Stomach (tissue), 4 donors: ENCODE measurements at regions not wholly inside any gene's neighbourhood (a gene's known extent, or its start where the extent isn't known, plus 50 kb on each side); places are given as distances from the start of the nearest gene placed in this dataset.

ENCODE experiments used
- CTCF ChIP-seq, 7 experiments: fragments of 450-650 bp in 4 of 7; fragments of 200-600 bp in 3 of 7; sonication (generic) in 3 of 7; IDR thresholded peaks; one replicate each; pipeline ENCODE4 v1.5.1; 2016 to 2019; ENCODE audit warnings: antibody characterized with exemption in 7 of 7, control low read depth in 2 of 7, mild to moderate bottlenecking in 1 of 7
- POLR2A ChIP-seq, 4 donors: fragments of 450-650 bp; IDR thresholded peaks; one replicate each; pipeline ENCODE4 v1.6.1; 2016; ENCODE audit warnings: antibody characterized with exemption in 4 of 4, control low read depth in 2 of 4, mild to moderate bottlenecking in 1 of 4, moderate library complexity in 1 of 4

GRCh38 chr12:23008623-23009022 lies 383.7 kb downstream of the ETNK1 start:
- TF ChIP-seq CTCF (IDR thresholded peaks at IDR 0.05) (no peak), POLR2A (IDR thresholded peaks at IDR 0.05) (no peak)
